HAP-1 (cell line): ENCODE measurements at regions not wholly inside any gene's neighbourhood (a gene's known extent, or its start where the extent isn't known, plus 50 kb on each side); places are given as distances from the start of the nearest gene placed in this dataset.

Source experiments
- DNase-seq, 2 experiments: peaks; one replicate each; pipeline ENCODE4 v3.0.0-alpha.2; 2016 to 2020; ENCODE audit warnings: low spot score in 2 of 2
- H3K27me3 ChIP-seq: fragments of 250-450 bp; sonication (Bioruptor Pico); 2 replicates; pipeline ENCODE4 v1.5.1; 2020; ENCODE audit warnings: low read depth, mild to moderate bottlenecking, moderate library complexity
- H3K36me3 ChIP-seq: fragments of 250-450 bp; sonication (Bioruptor Pico); replicated peaks from 2 replicates; pipeline ENCODE4 v1.5.1; 2020; ENCODE audit warnings: mild to moderate bottlenecking
- H3K4me1 ChIP-seq: fragments of 250-450 bp; sonication (Bioruptor Pico); 2 replicates; pipeline ENCODE4 v1.5.1; 2020; ENCODE audit warnings: mild to moderate bottlenecking
- H3K4me3 ChIP-seq: fragments of 250-450 bp; sonication (Bioruptor Pico); 2 replicates; pipeline ENCODE4 v1.5.1; 2020; ENCODE audit warnings: mild to moderate bottlenecking, moderate library complexity
- H3K9me3 ChIP-seq: fragments of 250-450 bp; sonication (Bioruptor Pico); 2 replicates; pipeline ENCODE4 v1.5.1; 2020; ENCODE audit warnings: mild to moderate bottlenecking, moderate library complexity
- in situ Hi-C: fragments of 300-500 bp; cut with MboI; formaldehyde crosslinking; loops from 3 replicates; pipeline ENCODE4 v1.14.3; 2020; ENCODE audit warnings: low sequenced_read_pairs, inconsistent platforms, mixed read lengths

GRCh38 chr4:130333241-130333759 lies 1237.3 kb downstream of the C4orf33 start:
- in situ Hi-C loops: no loop called here
- Histone ChIP-seq H3K4me1 (peaks cover 11% of the 10 kb centered on the region), H3K9me3 (no peaks in the 10 kb centered on the region), H3K4me3 (no peak overlapping the region), H3K27me3 (no peaks in the 10 kb centered on the region), H3K36me3 (no peaks in the 10 kb centered on the region)
- DNase-seq: no peak

- Histone ChIP-seq H3K4me1 (peaks cover 11% of the 10 kb centered on the region), H3K4me3 (no peak overlapping the region), H3K27me3 (no peaks in the 10 kb centered on the region), H3K36me3 (no peaks in the 10 kb centered on the region), H3K9me3 (no peaks in the 10 kb centered on the region)
- DNase-seq: no peak
- in situ Hi-C loops: no loop called here
These were observed 1239.7 kb downstream of the C4orf33 start for GRCh38 chr4:130335417-130336194.

GRCh38 chr4:130336585-130337217 lies 1240.7 kb downstream of the C4orf33 start:
- Histone ChIP-seq H3K9me3 (no peaks in the 10 kb centered on the region), H3K4me1 (peaks cover 11% of the 10 kb centered on the region), H3K36me3 (no peaks in the 10 kb centered on the region), H3K27me3 (no peaks in the 10 kb centered on the region), H3K4me3 (no peak overlapping the region)
- peak; percentile 34 to 56 for DNase-seq
- in situ Hi-C loops: no loop called here

GRCh38 chr4:130338851-130339250 lies 1242.9 kb downstream of the C4orf33 start:
- DNase-seq: no peak
- Histone ChIP-seq H3K36me3 (no peaks in the 10 kb centered on the region), H3K9me3 (no peaks in the 10 kb centered on the region), H3K27me3 (no peaks in the 10 kb centered on the region), H3K4me3 (no peak overlapping the region), H3K4me1 (peaks cover 3% of the 10 kb centered on the region)
- in situ Hi-C loops: no loop called here

GRCh38 chr4:130349745-130350144 lies 1253.8 kb downstream of the C4orf33 start:
- Histone ChIP-seq H3K4me3 (no peak overlapping the region), H3K27me3 (no peaks in the 10 kb centered on the region), H3K9me3 (no peaks in the 10 kb centered on the region), H3K4me1 (no peaks in the 10 kb centered on the region), H3K36me3 (no peaks in the 10 kb centered on the region)
- in situ Hi-C loops: no loop called here
- DNase-seq: no peak

- Histone ChIP-seq H3K27me3 (no peaks in the 10 kb centered on the region), H3K4me3 (no peak overlapping the region)
- DNase-seq: no peak
These were observed 1260.9 kb downstream of the C4orf33 start for GRCh38 chr4:130356873-130357272.

GRCh38 chr4:130359542-130359941 lies 1263.6 kb downstream of the C4orf33 start:
- Histone ChIP-seq H3K4me3 (no peak overlapping the region), H3K4me1 (no peaks in the 10 kb centered on the region), H3K9me3 (no peaks in the 10 kb centered on the region), H3K36me3 (no peaks in the 10 kb centered on the region), H3K27me3 (no peaks in the 10 kb centered on the region)
- DNase-seq: peak in 1 of 2 experiments; percentile 12
- in situ Hi-C loops: no loop called here

More at GRCh38 chr4:130356873-130357272, 1260.9 kb downstream of the C4orf33 start:
- H3K9me3 ChIP-seq: no peaks in the 10 kb centered on the region
- in situ Hi-C loops: no loop called here
- no peaks in the 10 kb centered on the region for H3K4me1 ChIP-seq
- H3K36me3 ChIP-seq: no peaks in the 10 kb centered on the region

- Histone ChIP-seq H3K36me3 (no peaks in the 10 kb centered on the region), H3K27me3 (no peaks in the 10 kb centered on the region), H3K9me3 (no peaks in the 10 kb centered on the region), H3K4me3 (no peak overlapping the region), H3K4me1 (no peaks in the 10 kb centered on the region)
- in situ Hi-C loops: no loop called here
- no peak for DNase-seq
These were observed 1265.7 kb downstream of the C4orf33 start for GRCh38 chr4:130361616-130362015.

GRCh38 chr4:130368668-130369067 lies 1272.7 kb downstream of the C4orf33 start:
- DNase-seq: no peak
- H3K9me3 ChIP-seq: no peaks in the 10 kb centered on the region
- no peaks in the 10 kb centered on the region for H3K27me3 ChIP-seq
- no peaks in the 10 kb centered on the region for H3K4me1 ChIP-seq
- no peak overlapping the region for H3K4me3 ChIP-seq
- in situ Hi-C loops: no loop called here
- no peaks in the 10 kb centered on the region for H3K36me3 ChIP-seq

- H3K27me3 ChIP-seq: no peaks in the 10 kb centered on the region
- in situ Hi-C loops: no loop called here
- H3K4me1 ChIP-seq: no peaks in the 10 kb centered on the region
These were observed 1297.3 kb downstream of the C4orf33 start for GRCh38 chr4:130393231-130393630.

GRCh38 chr4:130393642-130394041 lies 1297.7 kb downstream of the C4orf33 start:
- H3K4me3 ChIP-seq: no peak overlapping the region
- no peaks in the 10 kb centered on the region for H3K36me3 ChIP-seq
- in situ Hi-C loops: no loop called here
- H3K9me3 ChIP-seq: no peaks in the 10 kb centered on the region
- no peaks in the 10 kb centered on the region for H3K27me3 ChIP-seq
- no peak for DNase-seq
- no peaks in the 10 kb centered on the region for H3K4me1 ChIP-seq

More at GRCh38 chr4:130393231-130393630, 1297.3 kb downstream of the C4orf33 start:
- DNase-seq: no peak
- Histone ChIP-seq H3K9me3 (no peaks in the 10 kb centered on the region), H3K4me3 (no peak overlapping the region), H3K36me3 (no peaks in the 10 kb centered on the region)

GRCh38 chr4:130395871-130396270 lies 1299.9 kb downstream of the C4orf33 start:
- no peaks in the 10 kb centered on the region for H3K36me3 ChIP-seq
- H3K9me3 ChIP-seq: no peaks in the 10 kb centered on the region
- in situ Hi-C loops: no loop called here

GRCh38 chr4:130403221-130403620 lies 1307.3 kb downstream of the C4orf33 start:
- H3K4me3 ChIP-seq: no peak overlapping the region
- in situ Hi-C loops: no loop called here
- DNase-seq: no peak
- H3K4me1 ChIP-seq: no peaks in the 10 kb centered on the region
- H3K36me3 ChIP-seq: no peaks in the 10 kb centered on the region
- no peaks in the 10 kb centered on the region for H3K27me3 ChIP-seq
- no peaks in the 10 kb centered on the region for H3K9me3 ChIP-seq

More at GRCh38 chr4:130395871-130396270, 1299.9 kb downstream of the C4orf33 start:
- H3K27me3 ChIP-seq: no peaks in the 10 kb centered on the region
- H3K4me3 ChIP-seq: no peak overlapping the region
- no peak for DNase-seq
- no peaks in the 10 kb centered on the region for H3K4me1 ChIP-seq

GRCh38 chr4:130416228-130416627 lies 1320.3 kb downstream of the C4orf33 start:
- Histone ChIP-seq H3K36me3 (no peaks in the 10 kb centered on the region), H3K9me3 (no peaks in the 10 kb centered on the region), H3K4me3 (no peak overlapping the region), H3K4me1 (no peaks in the 10 kb centered on the region), H3K27me3 (no peaks in the 10 kb centered on the region)
- in situ Hi-C loops: no loop called here
- DNase-seq: no peak
